ENCODE measurements at regions not wholly inside any gene's neighbourhood (a gene's known extent, or its start where the extent isn't known, plus 50 kb on each side); places are given as distances from the start of the nearest gene placed in this dataset.

DNA sequence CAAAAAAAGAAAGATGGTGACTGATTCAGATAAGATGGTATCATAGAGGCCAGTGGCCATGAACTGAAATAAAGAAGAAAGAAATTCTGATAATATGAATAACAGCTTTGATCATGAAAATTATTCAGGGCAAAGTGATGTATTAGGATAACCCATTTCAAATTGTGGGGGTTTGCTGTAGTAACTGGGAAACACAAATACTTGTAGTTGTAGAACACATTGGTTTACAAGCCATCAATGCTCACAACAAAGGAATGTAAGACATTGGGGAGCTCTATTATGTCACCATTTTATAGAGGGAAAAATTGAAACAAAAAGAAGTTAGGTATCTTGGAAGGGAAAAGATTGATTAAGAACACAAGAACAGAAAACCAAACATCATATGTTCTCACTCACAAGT is 140.4 kb upstream of the FRMD6 start:
- Histone ChIP-seq H3K9me3 (ENCODE audit: control insufficient read depth, insufficient read depth, low read depth, low read length) (no peaks in the 10 kb centered on the region), H3K27ac (ENCODE audit: extremely low read depth, low read depth, low read length) (no peak overlapping the region), H3K4me1 (ENCODE audit: control insufficient read depth, insufficient read depth, low read length) (peaks cover 7% of the 10 kb centered on the region; the same call in 1 of the 2 replicates), H3K36me3 (ENCODE audit: control insufficient read depth in 2 of 2, insufficient read depth in 1 of 2, low read length in 2 of 2) (no peaks in the 10 kb centered on the region), H3K4me3 (ENCODE audit: low read depth, low read length) (no peak overlapping the region)
- ChIA-PET CTCF (interaction anchor here (0.5 to 0.7 kb wide), 3 partner anchors 269 to 771 kb away, joined by 3 to 4 read pairs (median 3); no protein-coding TSS in a partner anchor), POLR2A (no interaction called here)
- no peak for TF ChIP-seq ZBTB7A (tag by site-specific recombination; IDR thresholded peaks at IDR 0.05; ENCODE audit: low read depth)
- TF ChIP-seq, protein P1, sequence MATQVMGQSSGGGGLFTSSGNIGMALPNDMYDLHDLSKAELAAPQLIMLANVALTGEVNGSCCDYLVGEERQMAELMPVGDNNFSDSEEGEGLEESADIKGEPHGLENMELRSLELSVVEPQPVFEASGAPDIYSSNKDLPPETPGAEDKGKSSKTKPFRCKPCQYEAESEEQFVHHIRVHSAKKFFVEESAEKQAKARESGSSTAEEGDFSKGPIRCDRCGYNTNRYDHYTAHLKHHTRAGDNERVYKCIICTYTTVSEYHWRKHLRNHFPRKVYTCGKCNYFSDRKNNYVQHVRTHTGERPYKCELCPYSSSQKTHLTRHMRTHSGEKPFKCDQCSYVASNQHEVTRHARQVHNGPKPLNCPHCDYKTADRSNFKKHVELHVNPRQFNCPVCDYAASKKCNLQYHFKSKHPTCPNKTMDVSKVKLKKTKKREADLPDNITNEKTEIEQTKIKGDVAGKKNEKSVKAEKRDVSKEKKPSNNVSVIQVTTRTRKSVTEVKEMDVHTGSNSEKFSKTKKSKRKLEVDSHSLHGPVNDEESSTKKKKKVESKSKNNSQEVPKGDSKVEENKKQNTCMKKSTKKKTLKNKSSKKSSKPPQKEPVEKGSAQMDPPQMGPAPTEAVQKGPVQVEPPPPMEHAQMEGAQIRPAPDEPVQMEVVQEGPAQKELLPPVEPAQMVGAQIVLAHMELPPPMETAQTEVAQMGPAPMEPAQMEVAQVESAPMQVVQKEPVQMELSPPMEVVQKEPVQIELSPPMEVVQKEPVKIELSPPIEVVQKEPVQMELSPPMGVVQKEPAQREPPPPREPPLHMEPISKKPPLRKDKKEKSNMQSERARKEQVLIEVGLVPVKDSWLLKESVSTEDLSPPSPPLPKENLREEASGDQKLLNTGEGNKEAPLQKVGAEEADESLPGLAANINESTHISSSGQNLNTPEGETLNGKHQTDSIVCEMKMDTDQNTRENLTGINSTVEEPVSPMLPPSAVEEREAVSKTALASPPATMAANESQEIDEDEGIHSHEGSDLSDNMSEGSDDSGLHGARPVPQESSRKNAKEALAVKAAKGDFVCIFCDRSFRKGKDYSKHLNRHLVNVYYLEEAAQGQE (tag by site-specific recombination; IDR thresholded peaks at IDR 0.05), result no peak
- no peak for TF ChIP-seq ZNF707 (tag by site-specific recombination; IDR thresholded peaks at IDR 0.05)
- no peak for TF ChIP-seq OVOL3 (tag by site-specific recombination; IDR thresholded peaks at IDR 0.05)
- TF ChIP-seq, protein P2, sequence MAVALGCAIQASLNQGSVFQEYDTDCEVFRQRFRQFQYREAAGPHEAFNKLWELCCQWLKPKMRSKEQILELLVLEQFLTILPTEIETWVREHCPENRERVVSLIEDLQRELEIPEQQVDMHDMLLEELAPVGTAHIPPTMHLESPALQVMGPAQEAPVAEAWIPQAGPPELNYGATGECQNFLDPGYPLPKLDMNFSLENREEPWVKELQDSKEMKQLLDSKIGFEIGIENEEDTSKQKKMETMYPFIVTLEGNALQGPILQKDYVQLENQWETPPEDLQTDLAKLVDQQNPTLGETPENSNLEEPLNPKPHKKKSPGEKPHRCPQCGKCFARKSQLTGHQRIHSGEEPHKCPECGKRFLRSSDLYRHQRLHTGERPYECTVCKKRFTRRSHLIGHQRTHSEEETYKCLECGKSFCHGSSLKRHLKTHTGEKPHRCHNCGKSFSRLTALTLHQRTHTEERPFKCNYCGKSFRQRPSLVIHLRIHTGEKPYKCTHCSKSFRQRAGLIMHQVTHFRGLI (tag by site-specific recombination; IDR thresholded peaks at IDR 0.05), result no peak
- TF ChIP-seq ZNF341 (tag by site-specific recombination; IDR thresholded peaks at IDR 0.05; ENCODE audit: low read depth), result no peak
- no peak for TF ChIP-seq GLIS1 (tag by site-specific recombination; IDR thresholded peaks at IDR 0.05)
- no peak for TF ChIP-seq ZIC2 (tag by site-specific recombination; IDR thresholded peaks at IDR 0.05)
- no peak for TF ChIP-seq ZNF266 (tag by site-specific recombination; IDR thresholded peaks at IDR 0.05; ENCODE audit: low read depth)
- TF ChIP-seq ZSCAN16 (tag by site-specific recombination; IDR thresholded peaks at IDR 0.05), result no peak
- TF ChIP-seq ZBTB48 (tag by site-specific recombination; IDR thresholded peaks at IDR 0.05), result no peak
- TF ChIP-seq ZNF394 (tag by site-specific recombination; IDR thresholded peaks at IDR 0.05; ENCODE audit: borderline replicate concordance), result no peak
- TF ChIP-seq TRIM28 (IDR thresholded peaks at IDR 0.05; ENCODE audit: borderline replicate concordance, low read length), result no peak
- TF ChIP-seq ZNF600 (tag by site-specific recombination; IDR thresholded peaks at IDR 0.05), result no peak
- no peak for TF ChIP-seq ZNF292 (tag by site-specific recombination; IDR thresholded peaks at IDR 0.05; ENCODE audit: borderline replicate concordance, low read depth)

DNA sequence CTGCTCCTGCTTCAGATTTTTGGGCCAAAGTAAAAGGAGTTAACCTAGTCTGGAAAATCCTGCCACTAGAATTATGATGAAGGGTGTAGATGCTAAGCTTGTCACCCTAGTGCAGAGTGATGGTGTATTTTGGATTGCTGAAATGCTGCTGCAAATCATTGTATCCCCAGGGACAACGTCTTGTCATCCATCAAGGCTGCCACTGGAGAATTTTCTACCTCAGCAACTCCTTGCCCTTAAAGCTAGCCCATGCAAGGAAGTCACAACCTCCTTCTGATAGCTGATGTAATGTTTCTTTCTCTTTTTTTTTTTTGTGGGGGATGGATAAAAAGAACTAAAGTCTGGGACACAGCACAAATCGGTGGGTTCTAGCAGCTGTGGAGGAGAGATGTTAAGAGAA is 139.4 kb upstream of the FRMD6 start:
- CTCF ChIA-PET, result interaction anchor here (0.7 kb wide), 1 partner anchor 17 kb away, joined by 3 read pairs; no protein-coding TSS in a partner anchor
- H3K4me3 ChIP-seq (ENCODE audit: low read depth, low read length), result no peak overlapping the region
- H3K4me1 ChIP-seq (ENCODE audit: control insufficient read depth, insufficient read depth, low read length), result peaks cover 7% of the 10 kb centered on the region; the same call in 1 of the 2 replicates
- POLR2A ChIA-PET, result interaction anchor here (0.6 kb wide), 1 partner anchor 470 kb away, joined by 4 read pairs; no protein-coding TSS in a partner anchor
- H3K27ac ChIP-seq (ENCODE audit: extremely low read depth, low read depth, low read length), result no peak overlapping the region
- H3K36me3 ChIP-seq (ENCODE audit: control insufficient read depth in 2 of 2, insufficient read depth in 1 of 2, low read length in 2 of 2), result no peaks in the 10 kb centered on the region
- no peaks in the 10 kb centered on the region for H3K9me3 ChIP-seq (ENCODE audit: control insufficient read depth, insufficient read depth, low read depth, low read length)
- TF ChIP-seq, protein P3, sequence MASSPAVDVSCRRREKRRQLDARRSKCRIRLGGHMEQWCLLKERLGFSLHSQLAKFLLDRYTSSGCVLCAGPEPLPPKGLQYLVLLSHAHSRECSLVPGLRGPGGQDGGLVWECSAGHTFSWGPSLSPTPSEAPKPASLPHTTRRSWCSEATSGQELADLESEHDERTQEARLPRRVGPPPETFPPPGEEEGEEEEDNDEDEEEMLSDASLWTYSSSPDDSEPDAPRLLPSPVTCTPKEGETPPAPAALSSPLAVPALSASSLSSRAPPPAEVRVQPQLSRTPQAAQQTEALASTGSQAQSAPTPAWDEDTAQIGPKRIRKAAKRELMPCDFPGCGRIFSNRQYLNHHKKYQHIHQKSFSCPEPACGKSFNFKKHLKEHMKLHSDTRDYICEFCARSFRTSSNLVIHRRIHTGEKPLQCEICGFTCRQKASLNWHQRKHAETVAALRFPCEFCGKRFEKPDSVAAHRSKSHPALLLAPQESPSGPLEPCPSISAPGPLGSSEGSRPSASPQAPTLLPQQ (tag by site-specific recombination; IDR thresholded peaks at IDR 0.05), result no peak
- TF ChIP-seq ZNF214 (tag by site-specific recombination; IDR thresholded peaks at IDR 0.05; ENCODE audit: borderline replicate concordance), result no peak
- no peak for TF ChIP-seq ZNF544 (tag by site-specific recombination; IDR thresholded peaks at IDR 0.05)
- no peak for TF ChIP-seq ZNF37A (tag by site-specific recombination; IDR thresholded peaks at IDR 0.05)
- no peak for TF ChIP-seq ZNF350 (tag by site-specific recombination; IDR thresholded peaks at IDR 0.05)
- TF ChIP-seq ZNF16 (tag by site-specific recombination; IDR thresholded peaks at IDR 0.05; ENCODE audit: low read depth), result no peak
- no peak for TF ChIP-seq ZNF501 (tag by site-specific recombination; IDR thresholded peaks at IDR 0.05)
- TF ChIP-seq RBAK (tag by site-specific recombination; IDR thresholded peaks at IDR 0.05), result no peak
- TF ChIP-seq ZNF266 (tag by site-specific recombination; IDR thresholded peaks at IDR 0.05; ENCODE audit: low read depth), result no peak
- TF ChIP-seq, protein P4, sequence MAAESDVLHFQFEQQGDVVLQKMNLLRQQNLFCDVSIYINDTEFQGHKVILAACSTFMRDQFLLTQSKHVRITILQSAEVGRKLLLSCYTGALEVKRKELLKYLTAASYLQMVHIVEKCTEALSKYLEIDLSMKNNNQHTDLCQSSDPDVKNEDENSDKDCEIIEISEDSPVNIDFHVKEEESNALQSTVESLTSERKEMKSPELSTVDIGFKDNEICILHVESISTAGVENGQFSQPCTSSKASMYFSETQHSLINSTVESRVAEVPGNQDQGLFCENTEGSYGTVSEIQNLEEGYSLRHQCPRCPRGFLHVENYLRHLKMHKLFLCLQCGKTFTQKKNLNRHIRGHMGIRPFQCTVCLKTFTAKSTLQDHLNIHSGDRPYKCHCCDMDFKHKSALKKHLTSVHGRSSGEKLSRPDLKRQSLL (tag by site-specific recombination; IDR thresholded peaks at IDR 0.05), result no peak
- TF ChIP-seq ZNF311 (tag by site-specific recombination; IDR thresholded peaks at IDR 0.05; ENCODE audit: borderline replicate concordance), result no peak
- no peak for TF ChIP-seq PRDM1 (tag by site-specific recombination; IDR thresholded peaks at IDR 0.05)
- no peak for TF ChIP-seq REPIN1 (tag by site-specific recombination; IDR thresholded peaks at IDR 0.05; ENCODE audit: low read depth)
- TF ChIP-seq ZSCAN16 (tag by site-specific recombination; IDR thresholded peaks at IDR 0.05), result no peak
- TF ChIP-seq ZNF610 (tag by site-specific recombination; IDR thresholded peaks at IDR 0.05; ENCODE audit: borderline replicate concordance), result no peak
